K562 (cell line): ENCODE measurements at regions not wholly inside any gene's neighbourhood (a gene's known extent, or its start where the extent isn't known, plus 50 kb on each side); places are given as distances from the start of the nearest gene placed in this dataset.

Experiments
- ATAC-seq: fragments of 200-7000 bp; cut with Tn5 transposase; 3 replicates; pipeline ENCODE4 v1.9.1; 2020; ENCODE audit warnings: moderate library complexity
- BruUV-seq: library from RNA; stranded (reverse); fragments of 400-500 nt; replicated peaks from 2 replicates; lab custom pipeline; 2021; lab: Mats Ljungman, UMichigan
- CTCF ChIA-PET: fragments of 300-600 bp; formaldehyde crosslinking; extraction: SDS; loops from one replicate; lab custom pipeline; 2021; ENCODE audit warnings: low intra/inter-chr PET ratio; lab: Yijun Ruan, JAX
- POLR2A ChIA-PET: fragments of 300-600, 350-650 bp; sonication (Branson Sonifier 250); formaldehyde crosslinking; extraction: SDS; loops from one replicate; lab custom pipeline; 2021; ENCODE audit warnings: antibody characterized with exemption, inconsistent platforms; lab: Yijun Ruan, JAX
- DNase-seq, 4 experiments: peaks; one replicate each; pipeline versions ENCODE4 v3.0.0 to v3.0.0-alpha.2; 2011 to 2018; ENCODE audit warnings: low spot score in 3 of 4, mixed read lengths in 3 of 4; ENCODE audit errors: extremely low read depth in 1 of 4
- FAIRE-seq: peaks from 2 replicates; lab custom pipeline; 2011; peaks lifted over from hg19 to GRCh38; lab: Jason Lieb, UNC
- H2AFZ ChIP-seq: 2 replicates; pipeline ENCODE4 v1.6.0; 2011; ENCODE audit warnings: low read depth, low read length, control low read depth, inconsistent platforms
- H3K27ac ChIP-seq: fragments of 200-600 bp; 3 replicates; pipeline ENCODE4 v1.8.0; 2011; ENCODE audit warnings: low read depth, mild to moderate bottlenecking, control low read depth, inconsistent platforms, low read length, moderate library complexity, mixed read lengths; ENCODE audit errors: extremely low read depth
- H3K27me3 ChIP-seq, 2 experiments: fragments of 300-600 bp in 1 of 2; 2 replicates in 1 of 2; 3 replicates in 1 of 2; pipeline versions ENCODE4 v1.6.0 to v1.8.0; 2011; ENCODE audit warnings: inconsistent platforms in 2 of 2, low read length in 2 of 2, mild to moderate bottlenecking in 1 of 2, mixed read lengths in 1 of 2, moderate library complexity in 1 of 2; ENCODE audit not compliant: control insufficient read depth in 2 of 2, insufficient read depth in 2 of 2
- H3K36me3 ChIP-seq: fragments of 300-600 bp; 3 replicates; pipeline ENCODE4 v1.8.0; 2011; ENCODE audit warnings: mild to moderate bottlenecking, low read length, inconsistent platforms; ENCODE audit not compliant: control insufficient read depth, insufficient read depth
- H3K4me1 ChIP-seq, 2 experiments: fragments of 200-600 bp in 1 of 2; replicated peaks in 1 of 2; 2 replicates in 1 of 2; 3 replicates in 1 of 2; pipeline versions ENCODE4 v1.5.1 to v1.8.0; 2011; ENCODE audit warnings: inconsistent platforms in 2 of 2, low read length in 2 of 2, mild to moderate bottlenecking in 1 of 2, mixed read lengths in 1 of 2, moderate library complexity in 1 of 2; ENCODE audit not compliant: control insufficient read depth in 2 of 2, insufficient read depth in 2 of 2
- H3K4me2 ChIP-seq: 2 replicates; pipeline ENCODE4 v1.6.1; 2011; ENCODE audit warnings: low read length, control low read depth, inconsistent platforms, mixed read lengths; ENCODE audit not compliant: insufficient read depth
- H3K4me3 ChIP-seq: fragments of 200-600 bp; sonication (generic), shearing (Covaris generic); 2 replicates; pipeline ENCODE4 v1.5.1; 2016; ENCODE audit warnings: control low read depth, inconsistent platforms
- H3K79me2 ChIP-seq: fragments of 200-600 bp; 3 replicates; pipeline ENCODE4 v1.8.0; 2011; ENCODE audit warnings: low read length, inconsistent platforms; ENCODE audit not compliant: control insufficient read depth, insufficient read depth
- H3K9ac ChIP-seq, 2 experiments: 2 replicates each; pipeline versions ENCODE4 v1.6.0 to v1.6.1; 2011; ENCODE audit warnings: low read depth in 2 of 2, low read length in 2 of 2, control low read depth in 1 of 2, inconsistent platforms in 1 of 2, mild to moderate bottlenecking in 1 of 2, mixed read lengths in 1 of 2; ENCODE audit not compliant: insufficient read depth in 1 of 2
- H3K9me1 ChIP-seq: one replicate; pipeline ENCODE4 v1.6.0; 2011; ENCODE audit warnings: inconsistent platforms, mild to moderate bottlenecking, low read length, moderate library complexity; ENCODE audit not compliant: control insufficient read depth, insufficient read depth
- H3K9me3 ChIP-seq: replicated peaks from 2 replicates; pipeline ENCODE4 v1.5.1; 2011; ENCODE audit warnings: low read depth, low read length, inconsistent platforms; ENCODE audit not compliant: control insufficient read depth, insufficient read depth
- H4K20me1 ChIP-seq: replicated peaks from 2 replicates; pipeline ENCODE4 v1.6.1; 2011; ENCODE audit warnings: low read length, inconsistent platforms, mixed read lengths; ENCODE audit not compliant: control insufficient read depth, insufficient read depth
- ARID3A ChIP-seq: IDR thresholded peaks from 2 replicates; pipeline ENCODE4 v1.6.1; 2012; ENCODE audit warnings: low read depth, low read length, improper control_type of control experiment, borderline replicate concordance
- BMI1 ChIP-seq: fragments of 150-350 bp; IDR thresholded peaks from 2 replicates; pipeline ENCODE4 v1.6.1; 2014; ENCODE audit warnings: low read length
- CBFB ChIP-seq: sonication (generic); formaldehyde crosslinking; IDR thresholded peaks from 2 replicates; pipeline ENCODE4 v1.4.0; 2020; ENCODE audit warnings: mild to moderate bottlenecking, missing genetic modification reagents
- DLX4 ChIP-seq: fragments of 250-450 bp; sonication (Bioruptor Pico); IDR thresholded peaks from 2 replicates; pipeline ENCODE4 v1.6.1; 2021; ENCODE audit warnings: mild to moderate bottlenecking
- ETV5 ChIP-seq: sonication (generic); formaldehyde crosslinking; IDR thresholded peaks from 2 replicates; pipeline ENCODE4 v1.4.0; 2020; ENCODE audit warnings: low read depth, mild to moderate bottlenecking, missing genetic modification reagents
- GMEB1 ChIP-seq: fragments of 250-450 bp; sonication (Bioruptor Pico); IDR thresholded peaks from 2 replicates; pipeline ENCODE4 v1.4.0; 2020; ENCODE audit warnings: mild to moderate bottlenecking
- HMG20B ChIP-seq: fragments of 250-450 bp; sonication (Bioruptor Pico); IDR thresholded peaks from 2 replicates; pipeline ENCODE4 v1.5.0; 2021; ENCODE audit warnings: mild to moderate bottlenecking
- HSF4 ChIP-seq: fragments of 250-450 bp; sonication (Bioruptor Pico); IDR thresholded peaks from 2 replicates; pipeline ENCODE4 v2.1.2; 2022; ENCODE audit warnings: mild to moderate bottlenecking, moderate library complexity, borderline replicate concordance
- L3MBTL2 ChIP-seq: fragments of 450-650 bp; IDR thresholded peaks from 2 replicates; pipeline ENCODE4 v1.6.1; 2016; ENCODE audit warnings: mild to moderate bottlenecking, moderate library complexity
- MLX ChIP-seq, 2 experiments: fragments of 450-650 bp in 1 of 2; sonication (generic) in 1 of 2; formaldehyde crosslinking; conservative IDR thresholded peaks; 2 replicates each; pipeline versions ENCODE4 v1.4.0 to v1.8.1; 2020 to 2022; ENCODE audit warnings: mild to moderate bottlenecking in 1 of 2, missing genetic modification reagents in 1 of 2
- NR1H2 ChIP-seq: sonication (generic); formaldehyde crosslinking; IDR thresholded peaks from 2 replicates; pipeline ENCODE4 v1.4.0; 2020; ENCODE audit warnings: mild to moderate bottlenecking, missing genetic modification reagents
- NR3C1 ChIP-seq: sonication (generic); formaldehyde crosslinking; IDR thresholded peaks from 2 replicates; pipeline ENCODE4 v1.8.1; 2022; ENCODE audit warnings: missing genetic modification reagents
- PCBP2 ChIP-seq: fragments of 200-400 bp; formaldehyde crosslinking; IDR thresholded peaks from 2 replicates; pipeline ENCODE4 v1.6.1; 2018; ENCODE audit warnings: low read length, low read depth, mild to moderate bottlenecking, moderate library complexity; ENCODE audit not compliant: poor library complexity, severe bottlenecking
- POLR3A ChIP-seq: IDR thresholded peaks from 2 replicates; pipeline ENCODE4 v1.6.1; 2011; ENCODE audit warnings: borderline replicate concordance, mild to moderate bottlenecking, moderate library complexity; ENCODE audit not compliant: insufficient read length, insufficient read depth; ENCODE audit errors: extremely low read depth
- ZBTB34 ChIP-seq: fragments of 250-450 bp; sonication (Bioruptor Pico); IDR thresholded peaks from 2 replicates; pipeline ENCODE4 v1.8.0; 2021; ENCODE audit warnings: mild to moderate bottlenecking, moderate library complexity
- ZNF75A ChIP-seq: fragments of 450-650 bp; formaldehyde crosslinking; IDR thresholded peaks from 2 replicates; pipeline ENCODE4 v1.4.0; 2020; ENCODE audit warnings: mild to moderate bottlenecking
- WGBS: fragments of 100-300 bp; shearing (Covaris generic); methylation state at CpG from one replicate; pipeline ENCODE4 v1.1.6; 2016; ENCODE audit warnings: low coverage, mixed read lengths; ENCODE audit not compliant: insufficient coverage; ENCODE audit errors: missing lambda C conversion rate; 5-methylcytosine and 5-hydroxymethylcytosine counted together
- in situ Hi-C: fragments of 300-500 bp; cut with MboI; formaldehyde crosslinking; loops from 4 replicates; pipeline ENCODE4 v1.15.0; 2018; ENCODE audit warnings: inconsistent platforms, mixed read lengths
- intact Hi-C: fragments of 100-400 bp; cut with micrococcal nuclease; formaldehyde crosslinking; loops from 2 replicates; pipeline ENCODE4 v1.14.2; 2022

GRCh38 chr11:69999721-70000120 lies 78.4 kb upstream of the ANO1 start:
- H3K4me1 ChIP-seq: no peaks in the 10 kb centered on the region; a peak in 2 of 5 replicates
- no peak for FAIRE-seq
- no peak overlapping the region for H3K4me2 ChIP-seq
- H3K9ac ChIP-seq: no peak overlapping the region
- no peak overlapping the region for H3K27ac ChIP-seq
- DNase-seq: no peak
- TF ChIP-seq ZNF75A (no peak), ZBTB34 (CRISPR knock-in tag) (no peak), HMG20B (no peak), DLX4 (CRISPR knock-in tag) (no peak), MLX (CRISPR knock-in tag; conservative IDR thresholded peaks at IDR 0.05) (no peak), L3MBTL2 (no peak), NR1H2 (no peak), ARID3A (no peak), NR3C1 (CRISPR knock-in tag) (no peak), GMEB1 (CRISPR knock-in tag) (no peak), POLR3A (no peak), CBFB (CRISPR knock-in tag) (no peak), BMI1 (no peak), HSF4 (no peak), ETV5 (CRISPR knock-in tag) (no peak), PCBP2 (no peak)
- BruUV-seq: no TSS peak
- ChIA-PET CTCF (no interaction called here), POLR2A (no interaction called here)
- ATAC-seq: no peak
- H3K27me3 ChIP-seq: peaks cover 0 to 14% of the 10 kb centered on the region in 2 experiments; a peak in 2 of 5 replicates
- intact Hi-C loops (no loop called here), in situ Hi-C loops (loop anchor here (5.0 kb wide), 1 partner anchor 73 kb away; no protein-coding TSS in a partner anchor)
- no peak overlapping the region for H2AFZ ChIP-seq
- H3K4me3 ChIP-seq: no peak overlapping the region
- H3K9me1 ChIP-seq: no peaks in the 10 kb centered on the region
- no peaks in the 10 kb centered on the region for H4K20me1 ChIP-seq
- no peaks in the 10 kb centered on the region for H3K36me3 ChIP-seq
- peaks cover under 1% of the 10 kb centered on the region; the same call in 1 of the 2 replicates for H3K9me3 ChIP-seq
- H3K79me2 ChIP-seq: no peaks in the 10 kb centered on the region
- WGBS: 6% methylated on average over 3 of the region's 3 CpGs
